Vagina (tissue), 2 donors: ENCODE measurements at regions not wholly inside any gene's neighbourhood (a gene's known extent, or its start where the extent isn't known, plus 50 kb on each side); places are given as distances from the start of the nearest gene placed in this dataset.

Experiments used
- DNase-seq, 2 donors: peaks; one replicate each; pipeline ENCODE4 v3.0.0-alpha.2; 2017; ENCODE audit errors: extremely low spot score in 2 of 2
- H3K27ac ChIP-seq: fragments of 200-600 bp; sonication (generic); one replicate; pipeline ENCODE4 v1.5.1; 2019
- H3K27me3 ChIP-seq: fragments of 200-600 bp; sonication (generic); one replicate; pipeline ENCODE4 v1.5.1; 2019
- H3K36me3 ChIP-seq, 2 donors: fragments of 200-600 bp; sonication (generic); one replicate each; pipeline ENCODE4 v1.5.1; 2017 to 2019
- H3K4me1 ChIP-seq: fragments of 200-600 bp; sonication (generic); one replicate; pipeline ENCODE4 v1.5.1; 2019
- H3K4me3 ChIP-seq, 2 donors: fragments of 200-600 bp; sonication (generic); 1 replicate in 1 of 2; 2 replicates in 1 of 2; pipeline ENCODE4 v1.5.1; 2016 to 2019
- H3K9me3 ChIP-seq: fragments of 200-600 bp; sonication (generic); one replicate; pipeline ENCODE4 v1.5.1; 2019
- CTCF ChIP-seq, 3 experiments: fragments of 450-650 bp in 2 of 3; fragments of 200-600 bp in 1 of 3; sonication (generic) in 1 of 3; IDR thresholded peaks; one replicate each; pipeline ENCODE4 v1.5.1; 2017 to 2019; ENCODE audit warnings: antibody characterized with exemption in 3 of 3, mild to moderate bottlenecking in 2 of 3, moderate library complexity in 2 of 3
- POLR2A ChIP-seq, 2 donors: fragments of 450-650 bp; IDR thresholded peaks; one replicate each; pipeline ENCODE4 v1.6.1; 2017; ENCODE audit warnings: antibody characterized with exemption in 2 of 2, mild to moderate bottlenecking in 2 of 2, moderate library complexity in 2 of 2
- POLR2AphosphoS5 ChIP-seq, 2 donors: sonication (generic); formaldehyde crosslinking; IDR thresholded peaks; one replicate each; pipeline ENCODE4 v1.9.0; 2017; ENCODE audit warnings: antibody characterized with exemption in 2 of 2, mild to moderate bottlenecking in 2 of 2, low read depth in 1 of 2; ENCODE audit not compliant: insufficient read depth in 1 of 2
- intact Hi-C: fragments of 100-400 bp; cut with DNase I; formaldehyde crosslinking; loops from one replicate; pipeline ENCODE4 v1.15.1; 2023

GRCh38 chr4:55237839-55238238, 108.2 kb upstream of the SRD5A3 start:
- Histone ChIP-seq H3K4me3 (no peak overlapping the region), H3K27me3 (no peaks in the 10 kb centered on the region), H3K36me3 (no peaks in the 10 kb centered on the region), H3K27ac (no peak overlapping the region), H3K4me1 (no peaks in the 10 kb centered on the region), H3K9me3 (no peaks in the 10 kb centered on the region)
- TF ChIP-seq POLR2AphosphoS5 (IDR thresholded peaks at IDR 0.05; ENCODE audit: insufficient read depth in 1 of 2, low read depth in 1 of 2) (no peak), POLR2A (IDR thresholded peaks at IDR 0.05) (no peak)
- no peak for DNase-seq
- intact Hi-C loops = no loop called here

GRCh38 chr4:55238407-55238806, 107.6 kb upstream of the SRD5A3 start:
- Histone ChIP-seq H3K27me3 (no peaks in the 10 kb centered on the region), H3K4me3 (no peak overlapping the region), H3K9me3 (no peaks in the 10 kb centered on the region), H3K27ac (no peak overlapping the region), H3K36me3 (no peaks in the 10 kb centered on the region), H3K4me1 (no peaks in the 10 kb centered on the region)
- DNase-seq = no peak
- TF ChIP-seq CTCF (IDR thresholded peaks at IDR 0.05) = no peak
- TF ChIP-seq POLR2AphosphoS5 (IDR thresholded peaks at IDR 0.05; ENCODE audit: insufficient read depth in 1 of 2, low read depth in 1 of 2) = no peak
- TF ChIP-seq POLR2A (IDR thresholded peaks at IDR 0.05) = no peak
- intact Hi-C loops = no loop called here

- TF ChIP-seq POLR2A (IDR thresholded peaks at IDR 0.05) (no peak), POLR2AphosphoS5 (IDR thresholded peaks at IDR 0.05; ENCODE audit: insufficient read depth in 1 of 2, low read depth in 1 of 2) (no peak), CTCF (IDR thresholded peaks at IDR 0.05) (no peak)
- no peaks in the 10 kb centered on the region for H3K27me3 ChIP-seq
- H3K9me3 ChIP-seq = no peaks in the 10 kb centered on the region
- intact Hi-C loops = no loop called here
- H3K36me3 ChIP-seq = no peaks in the 10 kb centered on the region
- no peaks in the 10 kb centered on the region for H3K4me1 ChIP-seq
- no peak for DNase-seq
- H3K4me3 ChIP-seq = no peak overlapping the region
- H3K27ac ChIP-seq = no peak overlapping the region
These were observed 104.6 kb upstream of the SRD5A3 start for GRCh38 chr4:55241461-55241860.

GRCh38 chr4:55242506-55242905, 103.5 kb upstream of the SRD5A3 start:
- H3K36me3 ChIP-seq = no peaks in the 10 kb centered on the region

GRCh38 chr4:55247521-55247920, 98.5 kb upstream of the SRD5A3 start:
- Histone ChIP-seq H3K4me3 (no peak overlapping the region), H3K27me3 (no peaks in the 10 kb centered on the region), H3K27ac (no peak overlapping the region), H3K36me3 (no peaks in the 10 kb centered on the region), H3K4me1 (no peaks in the 10 kb centered on the region), H3K9me3 (no peaks in the 10 kb centered on the region)
- intact Hi-C loops = no loop called here
- TF ChIP-seq POLR2A (IDR thresholded peaks at IDR 0.05) (no peak), POLR2AphosphoS5 (IDR thresholded peaks at IDR 0.05; ENCODE audit: insufficient read depth in 1 of 2, low read depth in 1 of 2) (no peak), CTCF (IDR thresholded peaks at IDR 0.05) (no peak)
- no peak for DNase-seq

More at GRCh38 chr4:55242506-55242905, 103.5 kb upstream of the SRD5A3 start:
- H3K27ac ChIP-seq = no peak overlapping the region
- H3K9me3 ChIP-seq = no peaks in the 10 kb centered on the region
- H3K4me3 ChIP-seq = no peak overlapping the region
- TF ChIP-seq POLR2A (IDR thresholded peaks at IDR 0.05) = no peak
- no peak for TF ChIP-seq CTCF (IDR thresholded peaks at IDR 0.05)
- TF ChIP-seq POLR2AphosphoS5 (IDR thresholded peaks at IDR 0.05; ENCODE audit: insufficient read depth in 1 of 2, low read depth in 1 of 2) = no peak
- no peak for DNase-seq
- no peaks in the 10 kb centered on the region for H3K4me1 ChIP-seq
- intact Hi-C loops = no loop called here
- no peaks in the 10 kb centered on the region for H3K27me3 ChIP-seq
